Choroid plexus epithelial cell (primary cell): ENCODE measurements at regions not wholly inside any gene's neighbourhood (a gene's known extent, or its start where the extent isn't known, plus 50 kb on each side); places are given as distances from the start of the nearest gene placed in this dataset.

Experiments used
- DNase-seq: peaks from one replicate; pipeline ENCODE4 v3.0.0-alpha.2; 2010; ENCODE audit warnings: low read depth
- H3K4me3 ChIP-seq: 2 replicates; pipeline ENCODE4 v1.5.1; 2011; ENCODE audit warnings: low read depth, mild to moderate bottlenecking, control low read depth, low read length, moderate library complexity
- TF ChIP-seq, protein P1 (sequence below): conservative IDR thresholded peaks from 2 replicates; pipeline ENCODE4 v1.5.1; 2011; ENCODE audit warnings: low read depth, mild to moderate bottlenecking, control low read depth, inconsistent platforms, low read length, moderate library complexity

DNA sequence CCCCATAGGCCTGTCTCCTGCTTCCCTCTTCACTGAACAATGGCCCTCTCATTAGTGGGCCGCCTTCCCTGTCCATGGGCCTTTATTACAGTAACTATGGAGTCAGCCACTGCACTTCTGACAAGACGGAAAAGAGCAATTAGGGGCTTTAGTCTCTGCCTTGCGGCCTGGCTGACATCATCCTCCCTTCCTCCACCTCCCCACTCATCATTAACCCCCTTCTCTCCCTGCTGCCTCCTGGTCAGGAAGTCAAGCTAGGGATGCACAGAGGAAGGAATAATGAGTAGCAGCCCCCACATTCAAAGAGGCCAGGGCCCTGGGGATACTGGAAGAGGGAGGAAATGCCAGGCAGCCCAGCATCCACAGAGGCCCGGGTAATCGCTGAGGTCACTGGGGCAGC lies 101.6 kb upstream of the PLXNA4 start:
- TF ChIP-seq, protein P1, sequence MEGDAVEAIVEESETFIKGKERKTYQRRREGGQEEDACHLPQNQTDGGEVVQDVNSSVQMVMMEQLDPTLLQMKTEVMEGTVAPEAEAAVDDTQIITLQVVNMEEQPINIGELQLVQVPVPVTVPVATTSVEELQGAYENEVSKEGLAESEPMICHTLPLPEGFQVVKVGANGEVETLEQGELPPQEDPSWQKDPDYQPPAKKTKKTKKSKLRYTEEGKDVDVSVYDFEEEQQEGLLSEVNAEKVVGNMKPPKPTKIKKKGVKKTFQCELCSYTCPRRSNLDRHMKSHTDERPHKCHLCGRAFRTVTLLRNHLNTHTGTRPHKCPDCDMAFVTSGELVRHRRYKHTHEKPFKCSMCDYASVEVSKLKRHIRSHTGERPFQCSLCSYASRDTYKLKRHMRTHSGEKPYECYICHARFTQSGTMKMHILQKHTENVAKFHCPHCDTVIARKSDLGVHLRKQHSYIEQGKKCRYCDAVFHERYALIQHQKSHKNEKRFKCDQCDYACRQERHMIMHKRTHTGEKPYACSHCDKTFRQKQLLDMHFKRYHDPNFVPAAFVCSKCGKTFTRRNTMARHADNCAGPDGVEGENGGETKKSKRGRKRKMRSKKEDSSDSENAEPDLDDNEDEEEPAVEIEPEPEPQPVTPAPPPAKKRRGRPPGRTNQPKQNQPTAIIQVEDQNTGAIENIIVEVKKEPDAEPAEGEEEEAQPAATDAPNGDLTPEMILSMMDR: no peak
- no peak for DNase-seq
- no peak overlapping the region for H3K4me3 ChIP-seq

DNA sequence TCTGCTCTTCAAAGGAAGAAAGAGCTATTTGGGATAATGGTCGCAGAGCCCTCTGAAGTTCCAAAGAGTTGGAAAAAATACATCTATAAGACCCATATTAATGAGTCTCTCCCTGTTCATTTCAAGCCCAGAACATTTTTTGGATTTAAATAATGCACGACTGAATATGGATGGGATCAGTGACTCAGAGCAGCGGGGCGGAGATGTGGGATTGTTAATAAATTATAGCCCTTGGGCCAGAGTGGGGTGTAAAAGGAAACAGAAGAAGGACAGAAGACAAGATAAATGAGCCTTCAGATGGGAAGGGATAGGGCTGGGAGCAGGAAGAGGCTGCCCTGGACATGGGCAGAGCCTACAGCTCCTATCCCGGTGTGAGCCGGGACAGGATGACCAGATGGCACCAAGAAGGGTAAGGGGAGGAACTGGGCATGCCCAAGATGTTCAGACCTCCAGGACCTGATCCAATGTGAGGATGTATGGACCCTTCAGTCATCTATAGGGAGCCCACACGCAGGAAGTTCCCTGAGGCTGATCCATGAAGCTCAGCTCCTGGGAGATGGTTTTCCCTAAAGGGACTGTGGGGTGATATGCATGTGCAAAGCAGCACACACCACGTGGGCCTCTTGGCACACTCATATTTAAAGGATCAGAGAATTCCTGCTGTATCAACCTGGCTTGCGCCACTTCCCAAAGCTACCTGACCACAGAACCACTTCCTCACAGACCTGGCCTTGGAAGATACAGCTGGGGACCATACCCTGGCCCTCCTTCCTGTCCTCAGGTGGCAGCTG lies 96.1 kb upstream of the PLXNA4 start:
- no peak for DNase-seq
- TF ChIP-seq, protein P1: no peak
- H3K4me3 ChIP-seq: no peak overlapping the region

DNA sequence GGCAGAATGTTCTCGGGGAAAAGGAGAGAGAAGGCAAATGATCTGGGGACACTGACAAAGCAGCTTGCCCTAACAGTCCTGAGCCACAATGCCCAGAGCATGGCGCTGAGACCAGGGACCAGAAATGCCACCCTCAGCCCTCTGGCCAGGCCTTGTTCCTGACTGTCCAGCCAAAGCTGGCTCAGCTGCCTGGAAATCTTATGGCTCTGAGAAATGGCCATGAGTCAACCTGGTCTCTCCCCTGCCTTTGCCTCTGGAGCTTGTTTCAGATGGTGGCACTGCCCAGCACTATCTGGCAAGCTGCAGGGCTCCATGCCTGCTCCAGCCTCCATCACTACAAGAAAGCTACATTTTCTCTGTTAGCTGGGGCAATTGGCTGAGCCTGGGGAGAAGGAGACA lies 90.5 kb upstream of the PLXNA4 start:
- TF ChIP-seq, protein P1: no peak
- DNase-seq: no peak
- H3K4me3 ChIP-seq: no peak overlapping the region

DNA sequence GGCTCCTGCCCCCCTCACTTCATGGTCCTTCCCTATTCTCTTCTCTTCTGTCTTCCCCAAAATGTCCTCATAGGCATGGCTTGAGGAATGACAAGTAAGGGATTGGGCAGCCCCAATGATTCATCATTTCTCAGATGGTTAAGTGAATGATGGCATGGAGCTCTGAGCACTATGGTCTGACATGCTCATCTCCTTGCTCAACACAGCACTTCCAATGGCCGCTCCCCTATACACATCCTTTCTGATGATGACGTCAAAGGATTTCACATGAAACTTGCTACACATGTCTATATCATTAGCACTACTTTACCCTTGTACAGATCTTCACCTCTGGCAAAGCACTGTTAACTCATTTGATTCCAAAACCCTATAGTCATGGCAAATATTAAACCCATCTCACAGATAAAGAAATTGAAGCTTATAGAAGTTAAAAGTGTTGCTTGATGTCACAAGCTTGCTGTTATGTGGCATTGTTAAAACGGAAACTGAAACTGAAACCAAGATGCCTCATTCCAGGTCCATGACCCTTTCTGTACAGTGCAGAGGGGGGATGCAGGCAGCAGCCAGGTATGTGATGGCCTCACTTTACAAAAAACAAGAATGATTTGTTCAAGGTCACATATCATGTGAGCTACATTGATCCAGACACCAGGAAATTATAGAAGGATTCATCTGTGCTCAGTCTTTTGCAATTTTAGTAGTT lies 90.0 kb upstream of the PLXNA4 start:
- DNase-seq: peak; percentile 26
- no peak overlapping the region for H3K4me3 ChIP-seq
- TF ChIP-seq, protein P1: no peak

DNA sequence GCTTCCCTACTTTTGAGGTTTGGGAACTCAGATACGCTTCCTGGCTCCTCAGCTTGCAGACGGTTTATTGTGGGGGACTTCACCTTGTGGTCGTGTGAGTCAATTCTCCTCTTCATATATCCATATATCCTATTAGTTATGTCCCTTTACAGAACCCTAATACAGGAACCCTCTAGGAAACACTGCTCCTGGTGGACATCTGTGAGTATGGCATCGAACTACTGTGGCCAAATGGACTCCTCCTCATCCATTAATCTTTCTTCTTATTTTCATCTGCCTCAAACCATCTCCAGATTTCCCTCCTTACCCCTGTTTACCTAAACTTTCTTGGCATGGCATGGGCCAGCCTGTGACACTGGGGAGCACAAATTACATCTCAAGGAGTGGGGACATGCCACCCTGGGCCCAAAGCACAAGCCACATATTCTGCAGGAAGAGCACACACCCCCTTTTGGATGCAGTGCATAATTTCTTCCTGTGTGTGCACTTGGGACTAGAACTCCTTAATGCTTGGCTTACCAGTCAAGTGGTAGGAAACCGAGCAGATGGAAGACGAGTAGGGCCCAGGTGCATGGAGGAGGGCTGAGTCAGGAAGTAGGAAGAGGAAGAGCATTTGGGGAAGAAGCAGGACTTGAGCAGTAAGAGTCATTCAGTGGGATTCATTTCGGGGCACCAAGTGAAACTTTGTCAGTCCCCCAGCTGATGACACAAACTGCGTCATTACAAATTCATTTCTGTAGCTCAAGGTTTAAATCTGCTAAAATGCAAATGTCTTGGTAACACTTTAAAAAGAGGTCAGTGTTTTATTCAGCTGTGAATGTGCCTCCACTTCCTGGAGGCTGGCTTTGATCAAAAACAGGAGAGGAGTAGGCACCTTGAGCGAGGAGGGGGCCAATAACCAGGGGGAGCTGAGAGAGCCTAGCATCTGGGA lies 80.8 kb upstream of the PLXNA4 start:
- no peak overlapping the region for H3K4me3 ChIP-seq
- TF ChIP-seq, protein P1: peak; percentile 58
- peak; percentile 43 for DNase-seq

DNA sequence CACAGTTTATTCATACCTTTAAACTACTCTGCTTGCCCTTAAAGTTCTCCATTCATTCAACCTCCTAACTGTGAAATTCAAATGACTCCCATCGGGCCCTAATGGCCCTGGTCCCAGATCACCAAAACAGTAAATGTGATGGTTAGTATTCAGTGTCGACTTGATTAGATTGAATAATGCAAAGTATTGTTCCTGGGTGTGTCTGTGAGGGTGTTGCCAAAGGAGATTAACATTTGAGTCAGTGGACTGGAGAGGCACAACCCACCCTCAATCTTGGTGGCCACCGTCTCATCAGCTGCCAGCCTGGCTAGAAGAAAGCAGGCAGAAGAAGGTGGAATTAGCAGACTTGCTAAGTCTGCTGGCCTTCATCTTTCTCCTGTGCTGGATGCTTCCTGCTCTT lies 80.1 kb upstream of the PLXNA4 start:
- no peak for DNase-seq

More for the DNA sequence above, 80.1 kb upstream of the PLXNA4 start:
- TF ChIP-seq, protein P1: no peak
- H3K4me3 ChIP-seq: no peak overlapping the region
